Islet precursor cell (in vitro differentiated cells): ENCODE measurements at regions not wholly inside any gene's neighbourhood (a gene's known extent, or its start where the extent isn't known, plus 50 kb on each side); places are given as distances from the start of the nearest gene placed in this dataset.
"Not testable (repeated sequence)": the region's sequence is repeated elsewhere in the genome, so short reads cannot be mapped to it uniquely, and the experiment has no call there.

ENCODE experiments used
- DNase-seq: peaks from one replicate; pipeline ENCODE4 v3.0.0-alpha.2; 2018

GRCh38 chr21:38041493-38041892 is 125.2 kb upstream of the KCNJ6 start:
- no peak for DNase-seq

GRCh38 chr21:38042246-38042645 is 126.0 kb upstream of the KCNJ6 start:
- DNase-seq: no peak

- DNase-seq: no peak
These were observed 131.9 kb upstream of the KCNJ6 start for GRCh38 chr21:38048167-38048566.

GRCh38 chr21:38054334-38054733 is 138.1 kb upstream of the KCNJ6 start:
- no peak for DNase-seq

- no peak for DNase-seq
These were observed 140.2 kb upstream of the KCNJ6 start for GRCh38 chr21:38056481-38056880.

GRCh38 chr21:38057626-38058025 is 141.4 kb upstream of the KCNJ6 start:
- no peak for DNase-seq

GRCh38 chr21:38060533-38060932 is 144.3 kb upstream of the KCNJ6 start:
- no peak for DNase-seq

- DNase-seq: no peak
These were observed 151.0 kb upstream of the KCNJ6 start for GRCh38 chr21:38067086-38067739.

- no peak for DNase-seq
These were observed 156.2 kb upstream of the KCNJ6 start for GRCh38 chr21:38072489-38072888.

- DNase-seq: no peak
These were observed 159.8 kb upstream of the KCNJ6 start for GRCh38 chr21:38075833-38076587.

- no peak for DNase-seq
These were observed 161.3 kb upstream of the KCNJ6 start for GRCh38 chr21:38077569-38077968.

GRCh38 chr21:38080888-38081287 is 164.6 kb upstream of the KCNJ6 start:
- no peak for DNase-seq

GRCh38 chr21:38081708-38082107 is 165.5 kb upstream of the KCNJ6 start:
- no peak for DNase-seq

GRCh38 chr21:38082936-38083485 is 166.8 kb upstream of the KCNJ6 start:
- DNase-seq: no peak

- no peak for DNase-seq
These were observed 167.3 kb upstream of the KCNJ6 start for GRCh38 chr21:38083535-38083934.

GRCh38 chr21:38086580-38086979 is 170.2 kb upstream of the KCNJ15 start:
- no peak for DNase-seq

GRCh38 chr21:38088916-38089762 is 167.7 kb upstream of the KCNJ15 start:
- DNase-seq: no peak

GRCh38 chr21:38089763-38090046 is 167.1 kb upstream of the KCNJ15 start:
- DNase-seq: no peak

GRCh38 chr21:38091061-38091460 is 165.7 kb upstream of the KCNJ15 start:
- not testable (repeated sequence) for DNase-seq

GRCh38 chr21:38092051-38092450 is 164.7 kb upstream of the KCNJ15 start:
- no peak for DNase-seq

- DNase-seq: no peak
These were observed 161.6 kb upstream of the KCNJ15 start for GRCh38 chr21:38095220-38095619.

GRCh38 chr21:38097789-38098188 is 159.0 kb upstream of the KCNJ15 start:
- no peak for DNase-seq

- DNase-seq: no peak
These were observed 144.5 kb upstream of the KCNJ15 start for GRCh38 chr21:38112219-38112789.
